LNCAP (cell line): ENCODE measurements at regions not wholly inside any gene's neighbourhood (a gene's known extent, or its start where the extent isn't known, plus 50 kb on each side); places are given as distances from the start of the nearest gene placed in this dataset.

Source experiments
- CTCF ChIP-seq: fragments of 450-650 bp; IDR thresholded peaks from 2 replicates; pipeline ENCODE4 v1.5.1; 2017; ENCODE audit warnings: mild to moderate bottlenecking

GRCh38 chr5:153209687-153210086 lies 280.8 kb upstream of the GRIA1 start:
- TF ChIP-seq CTCF: no peak

- no peak for TF ChIP-seq CTCF
Observed at GRCh38 chr5:153211076-153211475, 279.4 kb upstream of the GRIA1 start.

GRCh38 chr5:153212471-153212870 lies 278.0 kb upstream of the GRIA1 start:
- TF ChIP-seq CTCF: no peak

GRCh38 chr5:153222936-153223335 lies 267.5 kb upstream of the GRIA1 start:
- TF ChIP-seq CTCF: no peak

- TF ChIP-seq CTCF: no peak
Observed at GRCh38 chr5:153223376-153223775, 267.1 kb upstream of the GRIA1 start.

- TF ChIP-seq CTCF: no peak
Observed at GRCh38 chr5:153224651-153225050, 265.8 kb upstream of the GRIA1 start.

GRCh38 chr5:153233933-153234332 lies 256.5 kb upstream of the GRIA1 start:
- TF ChIP-seq CTCF: no peak

- TF ChIP-seq CTCF: no peak
Observed at GRCh38 chr5:153236319-153236718, 254.2 kb upstream of the GRIA1 start.
